ENCODE measurements at regions not wholly inside any gene's neighbourhood (a gene's known extent, or its start where the extent isn't known, plus 50 kb on each side); places are given as distances from the start of the nearest gene placed in this dataset.

DNA sequence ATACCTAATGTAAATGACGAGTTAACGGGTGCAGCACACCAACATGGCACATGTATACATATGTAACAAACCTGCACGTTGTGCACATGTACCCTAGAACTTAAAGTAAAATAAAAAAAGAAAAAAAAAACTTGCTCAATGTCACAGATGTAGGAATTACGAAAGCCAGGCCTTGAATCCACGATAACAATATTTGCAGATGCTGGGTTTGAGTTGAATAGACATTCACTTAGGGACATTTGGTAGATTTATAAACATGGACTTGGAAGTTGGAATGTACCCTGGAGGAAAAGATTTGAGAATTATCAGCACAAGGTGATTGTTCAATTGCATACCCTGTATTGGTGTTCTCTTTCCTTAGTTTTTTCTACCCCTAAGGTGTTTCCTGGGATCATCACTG, 260.2 kb upstream of the PEX5L start:
- H4K20me1 ChIP-seq (replicated peaks; ENCODE audit: insufficient read depth): no peaks in the 10 kb centered on the region
- H3K4me1 ChIP-seq (ENCODE audit: insufficient read depth): no peaks in the 10 kb centered on the region
- DNase-seq (ENCODE audit: low spot score): no peak
- no peak overlapping the region for H3K27ac ChIP-seq (ENCODE audit: low read depth)
- no peaks in the 10 kb centered on the region for H3K79me2 ChIP-seq (replicated peaks; ENCODE audit: insufficient read depth)
- Mint-ChIP-seq H3K27ac (no peak overlapping the region), H3K9me3 (no peaks in the 10 kb centered on the region), H3K4me1 (peaks cover 12% of the 10 kb centered on the region), H3K27me3 (ENCODE audit: insufficient read depth, low read depth, poor library complexity) (peaks cover 2% of the 10 kb centered on the region), H3K4me3 (no peak overlapping the region), H3K36me3 (ENCODE audit: low read depth) (no peaks in the 10 kb centered on the region)
- H3K4me3 ChIP-seq: no peak overlapping the region
- H3K4me2 ChIP-seq: no peak overlapping the region
- no peak overlapping the region; the same call in 1 of the 2 replicates for H2AFZ ChIP-seq
- H3F3A ChIP-seq (replicated peaks; ENCODE audit: low read depth): no peaks in the 10 kb centered on the region
- no peaks in the 10 kb centered on the region for H3K36me3 ChIP-seq (ENCODE audit: insufficient read depth)
- no peaks in the 10 kb centered on the region for H3K9me2 ChIP-seq (ENCODE audit: insufficient read depth)
- H3K27me3 ChIP-seq (ENCODE audit: insufficient read depth): no peaks in the 10 kb centered on the region
- no peak for ATAC-seq
- TF ChIP-seq, protein P1, sequence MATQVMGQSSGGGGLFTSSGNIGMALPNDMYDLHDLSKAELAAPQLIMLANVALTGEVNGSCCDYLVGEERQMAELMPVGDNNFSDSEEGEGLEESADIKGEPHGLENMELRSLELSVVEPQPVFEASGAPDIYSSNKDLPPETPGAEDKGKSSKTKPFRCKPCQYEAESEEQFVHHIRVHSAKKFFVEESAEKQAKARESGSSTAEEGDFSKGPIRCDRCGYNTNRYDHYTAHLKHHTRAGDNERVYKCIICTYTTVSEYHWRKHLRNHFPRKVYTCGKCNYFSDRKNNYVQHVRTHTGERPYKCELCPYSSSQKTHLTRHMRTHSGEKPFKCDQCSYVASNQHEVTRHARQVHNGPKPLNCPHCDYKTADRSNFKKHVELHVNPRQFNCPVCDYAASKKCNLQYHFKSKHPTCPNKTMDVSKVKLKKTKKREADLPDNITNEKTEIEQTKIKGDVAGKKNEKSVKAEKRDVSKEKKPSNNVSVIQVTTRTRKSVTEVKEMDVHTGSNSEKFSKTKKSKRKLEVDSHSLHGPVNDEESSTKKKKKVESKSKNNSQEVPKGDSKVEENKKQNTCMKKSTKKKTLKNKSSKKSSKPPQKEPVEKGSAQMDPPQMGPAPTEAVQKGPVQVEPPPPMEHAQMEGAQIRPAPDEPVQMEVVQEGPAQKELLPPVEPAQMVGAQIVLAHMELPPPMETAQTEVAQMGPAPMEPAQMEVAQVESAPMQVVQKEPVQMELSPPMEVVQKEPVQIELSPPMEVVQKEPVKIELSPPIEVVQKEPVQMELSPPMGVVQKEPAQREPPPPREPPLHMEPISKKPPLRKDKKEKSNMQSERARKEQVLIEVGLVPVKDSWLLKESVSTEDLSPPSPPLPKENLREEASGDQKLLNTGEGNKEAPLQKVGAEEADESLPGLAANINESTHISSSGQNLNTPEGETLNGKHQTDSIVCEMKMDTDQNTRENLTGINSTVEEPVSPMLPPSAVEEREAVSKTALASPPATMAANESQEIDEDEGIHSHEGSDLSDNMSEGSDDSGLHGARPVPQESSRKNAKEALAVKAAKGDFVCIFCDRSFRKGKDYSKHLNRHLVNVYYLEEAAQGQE (IDR thresholded peaks at IDR 0.05; ENCODE audit: unreplicated experiment): no peak
- TF ChIP-seq CTCF (conservative IDR thresholded peaks at IDR 0.05; ENCODE audit: low read depth in 2 of 2): no peak
- no peak for TF ChIP-seq EZH2 (IDR thresholded peaks at IDR 0.05; ENCODE audit: low read depth, unreplicated experiment)
- TF ChIP-seq, protein P2, sequence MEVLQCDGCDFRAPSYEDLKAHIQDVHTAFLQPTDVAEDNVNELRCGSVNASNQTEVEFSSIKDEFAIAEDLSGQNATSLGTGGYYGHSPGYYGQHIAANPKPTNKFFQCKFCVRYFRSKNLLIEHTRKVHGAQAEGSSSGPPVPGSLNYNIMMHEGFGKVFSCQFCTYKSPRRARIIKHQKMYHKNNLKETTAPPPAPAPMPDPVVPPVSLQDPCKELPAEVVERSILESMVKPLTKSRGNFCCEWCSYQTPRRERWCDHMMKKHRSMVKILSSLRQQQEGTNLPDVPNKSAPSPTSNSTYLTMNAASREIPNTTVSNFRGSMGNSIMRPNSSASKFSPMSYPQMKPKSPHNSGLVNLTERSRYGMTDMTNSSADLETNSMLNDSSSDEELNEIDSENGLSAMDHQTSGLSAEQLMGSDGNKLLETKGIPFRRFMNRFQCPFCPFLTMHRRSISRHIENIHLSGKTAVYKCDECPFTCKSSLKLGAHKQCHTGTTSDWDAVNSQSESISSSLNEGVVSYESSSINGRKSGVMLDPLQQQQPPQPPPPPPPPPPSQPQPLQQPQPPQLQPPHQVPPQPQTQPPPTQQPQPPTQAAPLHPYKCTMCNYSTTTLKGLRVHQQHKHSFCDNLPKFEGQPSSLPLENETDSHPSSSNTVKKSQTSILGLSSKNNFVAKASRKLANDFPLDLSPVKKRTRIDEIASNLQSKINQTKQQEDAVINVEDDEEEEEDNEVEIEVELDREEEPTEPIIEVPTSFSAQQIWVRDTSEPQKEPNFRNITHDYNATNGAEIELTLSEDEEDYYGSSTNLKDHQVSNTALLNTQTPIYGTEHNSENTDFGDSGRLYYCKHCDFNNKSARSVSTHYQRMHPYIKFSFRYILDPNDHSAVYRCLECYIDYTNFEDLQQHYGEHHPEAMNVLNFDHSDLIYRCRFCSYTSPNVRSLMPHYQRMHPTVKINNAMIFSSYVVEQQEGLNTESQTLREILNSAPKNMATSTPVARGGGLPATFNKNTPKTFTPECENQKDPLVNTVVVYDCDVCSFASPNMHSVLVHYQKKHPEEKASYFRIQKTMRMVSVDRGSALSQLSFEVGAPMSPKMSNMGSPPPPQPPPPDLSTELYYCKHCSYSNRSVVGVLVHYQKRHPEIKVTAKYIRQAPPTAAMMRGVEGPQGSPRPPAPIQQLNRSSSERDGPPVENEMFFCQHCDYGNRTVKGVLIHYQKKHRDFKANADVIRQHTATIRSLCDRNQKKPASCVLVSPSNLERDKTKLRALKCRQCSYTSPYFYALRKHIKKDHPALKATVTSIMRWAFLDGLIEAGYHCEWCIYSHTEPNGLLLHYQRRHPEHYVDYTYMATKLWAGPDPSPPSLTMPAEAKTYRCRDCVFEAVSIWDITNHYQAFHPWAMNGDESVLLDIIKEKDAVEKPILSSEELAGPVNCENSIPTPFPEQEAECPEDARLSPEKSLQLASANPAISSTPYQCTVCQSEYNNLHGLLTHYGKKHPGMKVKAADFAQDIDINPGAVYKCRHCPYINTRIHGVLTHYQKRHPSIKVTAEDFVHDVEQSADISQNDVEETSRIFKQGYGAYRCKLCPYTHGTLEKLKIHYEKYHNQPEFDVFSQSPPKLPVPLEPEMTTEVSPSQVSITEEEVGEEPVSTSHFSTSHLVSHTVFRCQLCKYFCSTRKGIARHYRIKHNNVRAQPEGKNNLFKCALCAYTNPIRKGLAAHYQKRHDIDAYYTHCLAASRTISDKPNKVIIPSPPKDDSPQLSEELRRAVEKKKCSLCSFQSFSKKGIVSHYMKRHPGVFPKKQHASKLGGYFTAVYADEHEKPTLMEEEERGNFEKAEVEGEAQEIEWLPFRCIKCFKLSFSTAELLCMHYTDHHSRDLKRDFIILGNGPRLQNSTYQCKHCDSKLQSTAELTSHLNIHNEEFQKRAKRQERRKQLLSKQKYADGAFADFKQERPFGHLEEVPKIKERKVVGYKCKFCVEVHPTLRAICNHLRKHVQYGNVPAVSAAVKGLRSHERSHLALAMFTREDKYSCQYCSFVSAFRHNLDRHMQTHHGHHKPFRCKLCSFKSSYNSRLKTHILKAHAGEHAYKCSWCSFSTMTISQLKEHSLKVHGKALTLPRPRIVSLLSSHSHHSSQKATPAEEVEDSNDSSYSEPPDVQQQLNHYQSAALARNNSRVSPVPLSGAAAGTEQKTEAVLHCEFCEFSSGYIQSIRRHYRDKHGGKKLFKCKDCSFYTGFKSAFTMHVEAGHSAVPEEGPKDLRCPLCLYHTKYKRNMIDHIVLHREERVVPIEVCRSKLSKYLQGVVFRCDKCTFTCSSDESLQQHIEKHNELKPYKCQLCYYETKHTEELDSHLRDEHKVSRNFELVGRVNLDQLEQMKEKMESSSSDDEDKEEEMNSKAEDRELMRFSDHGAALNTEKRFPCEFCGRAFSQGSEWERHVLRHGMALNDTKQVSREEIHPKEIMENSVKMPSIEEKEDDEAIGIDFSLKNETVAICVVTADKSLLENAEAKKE (CRISPR knock-in tag; IDR thresholded peaks at IDR 0.05): no peak
- TF ChIP-seq ZNF331 (CRISPR knock-in tag; IDR thresholded peaks at IDR 0.05; ENCODE audit: low read depth): no peak
- no peak for TF ChIP-seq JUNB (IDR thresholded peaks at IDR 0.05; ENCODE audit: unreplicated experiment)
- no peak for TF ChIP-seq CREB1 (CRISPR knock-in tag; IDR thresholded peaks at IDR 0.05; ENCODE audit: low read depth)
- TF ChIP-seq, protein P3, sequence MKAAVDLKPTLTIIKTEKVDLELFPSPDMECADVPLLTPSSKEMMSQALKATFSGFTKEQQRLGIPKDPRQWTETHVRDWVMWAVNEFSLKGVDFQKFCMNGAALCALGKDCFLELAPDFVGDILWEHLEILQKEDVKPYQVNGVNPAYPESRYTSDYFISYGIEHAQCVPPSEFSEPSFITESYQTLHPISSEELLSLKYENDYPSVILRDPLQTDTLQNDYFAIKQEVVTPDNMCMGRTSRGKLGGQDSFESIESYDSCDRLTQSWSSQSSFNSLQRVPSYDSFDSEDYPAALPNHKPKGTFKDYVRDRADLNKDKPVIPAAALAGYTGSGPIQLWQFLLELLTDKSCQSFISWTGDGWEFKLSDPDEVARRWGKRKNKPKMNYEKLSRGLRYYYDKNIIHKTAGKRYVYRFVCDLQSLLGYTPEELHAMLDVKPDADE (IDR thresholded peaks at IDR 0.05): no peak
- no peak for TF ChIP-seq POLR2AphosphoS5 (IDR thresholded peaks at IDR 0.05; ENCODE audit: low read depth)
- no peak for TF ChIP-seq NANOG (IDR thresholded peaks at IDR 0.05; ENCODE audit: borderline replicate concordance)
- TF ChIP-seq STAT1 (IDR thresholded peaks at IDR 0.05; ENCODE audit: unreplicated experiment): no peak
- no peak for TF ChIP-seq ZNF114 (CRISPR knock-in tag; IDR thresholded peaks at IDR 0.05)
- TF ChIP-seq EZH2phosphoT487 (IDR thresholded peaks at IDR 0.05; ENCODE audit: unreplicated experiment): no peak

Measured in GM23338 (cell line).